Umbilical cord (tissue), 1 donor: ENCODE measurements at regions not wholly inside any gene's neighbourhood (a gene's known extent, or its start where the extent isn't known, plus 50 kb on each side); places are given as distances from the start of the nearest gene placed in this dataset.
A peak's percentile ranks its signal among the peaks of the same experiment; 100 is the strongest.

Experiments used
- DNase-seq: peaks from one replicate; pipeline ENCODE4 v3.0.0-alpha.2; 2015; ENCODE audit warnings: low spot score

DNA sequence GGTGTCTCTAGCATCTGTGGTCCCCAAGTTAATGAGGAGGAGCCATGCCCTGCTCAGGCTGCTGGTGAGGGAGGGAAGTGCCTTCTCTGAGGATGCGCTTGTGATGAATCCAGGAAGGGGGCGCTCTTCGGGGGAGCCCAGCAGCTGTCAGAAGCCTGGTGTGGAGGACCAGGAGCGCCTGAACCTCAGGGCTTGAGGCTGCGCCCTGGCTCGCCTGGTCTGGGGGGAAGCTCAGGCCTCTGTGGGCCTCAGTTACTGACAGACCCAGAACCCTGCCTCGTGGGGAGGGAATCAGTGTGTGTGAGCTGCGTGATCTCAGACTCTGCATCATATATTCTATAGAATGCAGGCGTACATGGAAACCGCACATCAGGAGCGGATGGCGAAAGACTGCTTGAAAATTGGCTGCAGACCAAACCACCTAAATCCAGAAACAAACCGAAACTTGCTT is 126.1 kb downstream of the SEC14L1 start:
- DNase-seq, result peak; percentile 62

DNA sequence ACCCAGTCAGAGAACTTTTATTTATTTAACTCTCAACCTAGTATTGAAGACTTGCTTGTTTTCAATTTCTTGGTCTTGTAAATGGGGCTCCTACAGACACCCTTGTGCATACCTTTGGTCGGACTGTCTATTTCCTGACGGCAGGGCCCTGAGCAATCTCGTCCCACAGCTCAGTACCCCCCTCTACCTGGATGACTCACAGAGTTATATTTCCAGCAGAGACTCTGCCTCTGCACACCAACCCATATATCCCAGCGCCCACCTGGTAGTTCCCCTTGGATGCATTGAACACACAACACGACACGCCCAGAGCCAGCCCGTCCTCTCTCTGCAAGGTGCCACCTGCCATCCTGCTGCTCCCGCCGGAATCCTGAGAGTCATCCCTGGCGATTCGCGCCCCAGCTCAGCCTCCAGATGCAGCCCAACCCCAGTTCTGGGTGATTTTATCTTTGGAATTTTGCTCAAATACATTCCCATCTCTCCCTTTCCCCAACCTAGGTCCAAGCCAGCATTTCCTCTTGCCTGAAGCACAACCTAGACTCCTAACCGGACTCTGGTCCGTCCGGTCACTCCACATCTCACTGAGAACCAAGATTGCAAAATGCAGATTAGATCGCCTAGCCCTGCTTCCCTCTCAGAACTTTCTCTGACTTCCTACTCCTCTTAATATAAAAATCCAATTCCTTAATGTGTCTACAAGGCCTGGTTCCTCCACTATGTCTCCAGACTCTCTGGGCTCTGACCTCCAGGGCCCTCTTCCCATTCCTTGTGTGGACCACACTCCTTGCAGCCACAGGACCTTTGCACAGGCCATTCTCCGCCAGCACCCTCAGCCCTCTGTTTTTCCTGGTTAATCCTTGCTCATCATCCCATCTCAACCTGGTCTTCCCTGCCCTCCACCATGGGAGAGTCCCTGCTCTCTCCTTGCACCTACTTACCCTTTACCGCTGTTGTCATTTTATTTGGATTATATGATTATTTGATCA is 129.2 kb downstream of the SEC14L1 start:
- no peak for DNase-seq

DNA sequence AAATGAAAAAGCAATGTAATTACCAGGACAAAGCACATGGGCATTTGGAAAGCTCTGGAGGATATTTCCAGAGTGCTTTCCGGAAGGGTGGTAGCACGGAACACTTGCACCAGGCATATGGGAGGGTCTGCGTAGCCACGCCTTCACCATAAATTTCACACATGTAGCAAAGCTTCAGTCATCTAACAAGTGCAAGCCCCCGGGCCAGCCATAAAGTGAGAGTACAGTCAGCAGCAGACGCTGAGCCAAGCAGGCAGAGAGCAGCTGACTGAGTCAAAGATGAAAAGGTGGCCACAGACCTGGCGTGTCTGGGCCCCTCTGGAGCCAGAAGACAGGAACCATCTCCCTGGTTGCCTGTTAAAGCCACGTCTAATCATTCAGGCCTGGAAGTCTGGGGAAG is 130.6 kb downstream of the SEC14L1 start:
- DNase-seq, result no peak

DNA sequence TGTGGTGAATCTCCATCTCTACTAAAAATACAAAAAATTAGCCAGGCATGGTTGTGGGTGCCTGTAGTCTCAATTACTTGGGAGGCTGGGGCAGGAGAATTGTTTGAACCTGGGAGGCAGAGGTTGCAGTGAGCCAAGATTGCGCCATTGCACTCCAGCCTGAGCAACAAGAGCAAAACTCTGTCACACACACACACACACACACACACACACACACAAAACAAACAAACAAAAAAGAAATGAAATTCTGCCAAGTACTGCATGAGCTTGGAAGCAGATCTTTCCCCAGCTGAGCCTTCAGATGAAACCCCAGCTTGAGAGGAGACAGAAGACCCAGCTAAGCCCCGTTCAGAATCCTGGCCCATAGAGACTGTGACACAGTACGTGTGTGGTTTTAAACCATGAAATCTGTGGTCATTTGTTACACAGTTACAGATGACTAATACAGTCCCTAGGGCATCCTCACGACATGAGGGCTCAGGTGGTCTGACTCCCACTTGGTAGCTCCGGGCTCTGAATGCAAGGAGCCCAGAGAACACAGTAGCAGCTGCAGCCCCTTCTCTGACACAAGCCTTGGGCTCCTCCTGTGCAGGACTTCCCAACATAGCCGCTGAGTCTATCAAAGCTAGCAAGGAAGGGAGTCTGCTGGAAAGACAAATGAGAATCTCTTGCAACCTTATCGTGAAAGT is 132.8 kb downstream of the SEC14L1 start:
- DNase-seq, result no peak

DNA sequence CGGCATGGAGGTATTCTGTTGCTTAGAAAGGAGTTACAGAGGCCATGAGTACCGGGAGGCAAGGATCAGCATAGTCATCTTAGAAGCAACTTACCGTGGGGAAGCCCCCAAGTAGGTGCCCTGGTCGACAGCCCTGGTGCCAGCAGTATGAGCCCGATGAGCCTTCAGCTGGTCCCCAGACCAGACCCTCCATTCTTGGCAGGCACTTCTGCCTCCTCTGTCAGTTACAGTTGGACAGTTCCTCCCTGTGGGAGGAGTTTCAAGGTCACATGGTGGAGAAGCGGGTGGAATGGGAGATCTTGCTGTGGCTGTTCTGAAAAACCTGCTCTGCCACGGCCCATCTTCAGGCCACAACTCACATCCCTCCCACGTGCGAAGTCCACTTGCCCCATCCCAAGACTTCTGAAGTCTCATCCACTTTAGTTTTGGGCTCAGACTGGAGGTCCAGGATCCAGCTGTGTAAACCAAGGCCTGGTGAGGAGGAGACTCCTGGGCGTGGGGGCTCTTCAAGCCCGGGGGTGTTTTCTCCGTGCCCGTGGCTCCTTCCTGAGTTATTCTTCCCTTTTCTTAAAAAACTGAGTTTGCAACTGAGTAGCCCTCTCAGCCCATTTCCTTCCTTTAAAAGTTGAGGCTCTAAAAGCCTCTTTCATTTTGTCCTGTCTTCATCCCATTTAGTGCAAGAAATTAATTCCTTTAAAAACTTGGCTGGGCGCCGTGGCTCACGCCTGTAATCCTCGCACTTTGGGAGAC is 133.5 kb downstream of the SEC14L1 start:
- DNase-seq, result no peak

DNA sequence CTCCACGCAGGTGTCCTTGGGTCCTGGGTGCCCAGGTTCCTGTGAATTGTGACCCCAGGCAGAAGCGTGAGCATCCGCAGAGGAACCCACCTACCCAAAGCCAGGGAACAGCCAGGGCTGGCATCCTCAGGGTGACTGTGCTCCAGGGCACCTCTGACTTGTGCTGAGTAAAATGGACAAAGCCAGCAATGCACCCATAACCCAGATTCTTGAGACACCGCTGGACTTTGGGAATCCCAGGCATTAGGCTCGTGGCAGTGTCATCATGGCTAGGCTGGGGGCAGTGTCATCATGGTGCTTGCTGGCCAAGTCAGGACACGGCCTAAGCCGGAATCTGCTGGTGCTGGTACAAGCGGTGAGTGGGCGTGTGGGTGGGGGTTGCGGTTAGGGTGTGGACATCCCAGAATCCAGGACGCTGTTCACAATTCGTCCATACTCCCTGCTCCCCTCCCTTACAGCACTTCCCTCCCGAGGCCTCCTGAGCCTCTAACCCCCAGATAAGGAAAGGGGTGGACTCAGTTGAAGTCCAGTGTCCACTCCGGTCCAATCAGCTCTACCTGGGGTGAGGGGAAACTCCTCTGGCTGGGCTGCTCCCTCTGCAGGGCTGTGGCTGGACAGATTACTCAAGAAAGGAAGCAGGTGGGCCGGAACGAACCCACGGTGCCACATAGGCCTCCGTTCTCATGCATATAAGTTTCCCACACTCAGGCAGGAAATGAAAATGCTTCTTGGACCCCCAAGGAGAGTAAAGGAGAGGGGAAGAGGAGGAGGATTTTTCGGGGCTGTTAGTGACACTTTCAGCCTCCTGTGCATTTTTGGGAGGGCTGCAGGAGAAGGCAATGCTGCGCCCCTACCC is 138.9 kb downstream of the SEC14L1 start:
- DNase-seq, result no peak

DNA sequence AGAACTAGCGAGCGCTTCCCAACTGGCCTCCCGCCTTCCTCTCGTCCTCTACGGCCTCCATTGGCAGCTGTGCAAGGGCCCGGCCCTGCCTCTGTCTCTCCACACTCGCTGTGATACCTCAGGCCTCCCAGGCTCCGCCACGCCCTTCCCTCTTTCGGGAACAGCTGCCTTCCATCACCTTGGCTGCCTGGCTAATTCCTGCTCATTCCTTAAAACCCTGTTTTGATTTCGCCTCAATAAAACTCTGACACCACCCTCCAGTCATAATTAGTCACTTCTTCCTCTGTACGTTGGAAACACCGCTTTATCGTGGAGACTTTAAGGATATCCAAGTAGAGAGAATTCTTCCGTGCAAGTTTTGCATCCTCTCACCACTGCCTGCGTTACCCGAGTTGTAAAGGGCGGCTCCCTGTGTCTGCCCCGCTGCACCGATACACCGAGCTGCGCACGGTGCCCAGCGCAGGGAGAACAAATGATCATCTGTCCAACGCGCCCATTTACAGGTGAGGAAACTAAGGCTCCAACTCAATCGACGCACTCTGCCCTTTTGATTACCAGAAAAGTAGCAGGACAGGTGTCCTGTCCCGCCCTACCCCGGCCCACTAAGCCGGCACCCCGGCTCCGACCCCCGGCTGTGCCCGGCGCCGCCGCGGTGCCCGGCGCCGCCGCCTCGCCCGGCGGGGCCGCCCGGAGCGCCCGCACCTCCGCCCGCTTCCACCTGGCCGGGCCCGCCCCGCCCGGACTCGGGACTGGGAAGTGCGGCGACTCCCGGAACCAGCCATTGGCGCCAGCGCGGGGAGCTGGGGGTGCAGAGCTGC is 139.7 kb downstream of the SEC14L1 start:
- peak; percentile 64 for DNase-seq

DNA sequence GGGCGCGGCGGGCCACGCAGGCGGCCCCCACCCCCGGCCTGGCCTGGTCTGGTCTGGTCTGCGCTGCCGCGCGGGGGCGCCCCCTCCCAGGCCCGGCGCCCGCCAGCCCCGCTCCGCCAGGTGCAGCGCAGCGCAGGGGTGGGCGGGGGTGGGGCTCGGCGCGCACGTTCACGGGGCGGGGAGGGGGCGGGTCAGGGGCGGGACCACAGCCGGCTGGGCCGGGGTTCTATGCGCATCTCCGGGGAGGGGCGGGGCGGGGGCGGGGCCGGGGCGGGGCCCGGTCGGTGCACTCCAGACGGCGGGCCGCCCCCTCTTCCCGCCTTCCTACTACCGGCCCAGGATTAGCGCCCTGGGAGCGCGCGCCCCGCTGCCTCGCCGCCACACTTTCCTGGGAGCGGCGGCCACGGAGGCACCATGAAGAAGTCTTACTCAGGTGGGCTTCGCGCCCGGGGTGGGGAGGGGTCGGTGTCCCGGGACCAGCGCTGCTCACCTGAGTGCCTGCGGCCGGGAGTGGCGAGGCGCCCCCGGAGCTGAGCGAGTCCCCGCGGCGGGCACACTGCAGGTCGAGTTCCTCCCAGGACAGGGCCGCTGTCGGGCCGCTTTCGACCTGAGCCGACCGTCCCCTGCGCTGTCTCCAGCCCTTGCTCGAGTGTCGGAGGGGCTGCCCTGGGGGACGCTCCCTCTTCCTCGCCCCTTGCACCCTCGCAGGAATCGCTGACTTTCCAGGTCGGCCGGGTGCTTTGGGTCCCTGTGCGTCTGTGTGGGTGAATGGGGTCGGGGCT is 140.5 kb downstream of the SEC14L1 start:
- no peak for DNase-seq

DNA sequence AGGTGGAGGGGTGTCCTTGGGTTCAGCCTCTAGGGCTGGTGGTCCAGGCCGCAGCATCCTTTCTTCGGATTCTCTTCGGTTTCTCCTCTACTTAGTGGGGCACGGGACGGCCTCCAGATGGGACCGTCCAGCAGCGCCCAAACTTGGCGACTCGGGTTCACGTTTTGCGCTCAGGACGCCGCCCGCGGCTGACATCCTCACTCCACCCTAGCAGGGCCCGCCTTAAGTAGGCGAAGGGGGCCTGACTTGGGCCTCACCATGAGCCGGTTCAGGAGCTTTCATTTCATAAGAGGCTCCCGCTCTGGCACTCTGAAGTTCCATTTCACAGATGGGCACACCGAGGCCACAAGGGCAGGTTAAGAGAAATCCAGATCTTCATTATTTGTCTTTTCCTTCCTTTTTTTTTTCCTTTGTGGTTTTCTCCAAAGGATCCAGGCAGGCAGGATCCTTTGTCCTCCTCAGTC is 141.2 kb downstream of the SEC14L1 start:
- no peak for DNase-seq

DNA sequence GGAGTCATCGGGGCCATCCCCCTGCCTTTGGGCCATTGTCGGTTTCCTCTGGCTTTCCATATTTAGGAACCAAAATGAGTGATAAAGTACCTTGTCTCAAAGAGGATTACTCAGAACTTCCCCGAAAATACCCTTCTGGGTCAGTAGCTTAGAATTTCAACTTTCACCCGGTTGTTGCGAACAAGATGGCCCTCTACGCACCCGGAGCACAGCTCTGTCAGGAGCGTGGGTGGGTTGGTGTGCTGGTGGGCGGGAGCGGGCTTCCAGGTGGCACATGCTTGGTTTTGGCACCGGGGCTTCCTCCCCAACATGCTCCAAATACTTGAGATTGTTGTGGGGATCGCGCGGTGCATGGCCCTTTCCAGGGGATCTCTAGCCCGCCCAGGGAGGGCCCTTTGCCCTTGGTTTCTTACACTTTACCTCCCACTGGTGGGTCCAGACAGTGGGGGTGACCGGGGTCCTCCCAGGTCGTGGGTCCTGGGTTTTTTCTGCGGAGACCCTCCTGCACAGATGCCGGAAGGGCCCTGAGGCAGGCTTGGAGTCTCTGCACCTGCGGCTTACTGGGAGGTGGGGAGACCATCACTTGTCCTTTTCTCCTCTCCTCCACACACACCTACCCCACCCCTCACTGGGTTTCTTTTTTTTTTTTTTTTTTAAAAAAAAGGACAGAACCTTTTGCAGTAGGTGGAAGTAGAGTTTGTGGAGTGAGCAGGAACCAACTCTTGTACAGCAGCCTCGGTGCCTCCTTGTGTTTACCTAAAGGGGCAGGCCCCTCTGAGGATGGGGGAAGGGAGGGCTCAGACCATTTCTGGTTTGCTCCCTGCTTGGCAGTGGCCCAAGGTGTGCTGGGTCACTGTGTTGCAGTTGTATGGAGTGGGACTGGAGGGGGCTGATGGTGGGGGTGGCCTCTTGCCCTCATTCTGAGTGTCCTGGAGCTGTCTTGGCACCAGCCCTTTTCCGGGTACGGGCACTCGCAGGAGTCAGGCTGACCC is 142.1 kb downstream of the SEC14L1 start:
- DNase-seq, result no peak

DNA sequence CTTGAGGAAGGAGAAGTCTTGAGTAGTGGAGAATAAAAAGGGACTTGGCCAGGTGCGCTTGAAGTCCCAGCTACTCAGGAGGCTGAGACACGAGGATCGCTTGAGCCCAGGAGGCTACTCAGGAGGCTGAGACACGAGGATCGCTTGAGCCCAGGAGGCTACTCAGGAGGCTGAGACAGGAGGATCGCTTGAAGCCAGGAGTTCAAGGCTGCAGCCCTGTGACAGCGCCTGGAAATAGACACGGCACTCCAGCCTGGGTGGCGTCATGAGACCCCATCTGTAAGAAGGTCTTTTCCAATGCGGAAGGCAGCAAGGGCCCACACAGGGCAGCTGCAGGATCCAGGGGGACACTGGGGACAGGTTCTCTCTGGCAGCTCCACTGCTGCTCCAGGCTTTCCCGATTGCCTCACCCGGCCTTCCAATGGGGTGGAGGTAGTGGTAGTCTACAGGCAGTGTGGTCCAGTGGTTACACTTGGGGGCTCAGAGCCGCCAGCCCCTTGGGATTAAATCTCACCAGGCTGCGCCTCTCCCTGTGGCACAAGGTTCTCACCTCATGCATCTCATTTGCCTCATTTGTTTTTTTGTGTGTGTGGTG is 143.4 kb downstream of the SEC14L1 start:
- no peak for DNase-seq

DNA sequence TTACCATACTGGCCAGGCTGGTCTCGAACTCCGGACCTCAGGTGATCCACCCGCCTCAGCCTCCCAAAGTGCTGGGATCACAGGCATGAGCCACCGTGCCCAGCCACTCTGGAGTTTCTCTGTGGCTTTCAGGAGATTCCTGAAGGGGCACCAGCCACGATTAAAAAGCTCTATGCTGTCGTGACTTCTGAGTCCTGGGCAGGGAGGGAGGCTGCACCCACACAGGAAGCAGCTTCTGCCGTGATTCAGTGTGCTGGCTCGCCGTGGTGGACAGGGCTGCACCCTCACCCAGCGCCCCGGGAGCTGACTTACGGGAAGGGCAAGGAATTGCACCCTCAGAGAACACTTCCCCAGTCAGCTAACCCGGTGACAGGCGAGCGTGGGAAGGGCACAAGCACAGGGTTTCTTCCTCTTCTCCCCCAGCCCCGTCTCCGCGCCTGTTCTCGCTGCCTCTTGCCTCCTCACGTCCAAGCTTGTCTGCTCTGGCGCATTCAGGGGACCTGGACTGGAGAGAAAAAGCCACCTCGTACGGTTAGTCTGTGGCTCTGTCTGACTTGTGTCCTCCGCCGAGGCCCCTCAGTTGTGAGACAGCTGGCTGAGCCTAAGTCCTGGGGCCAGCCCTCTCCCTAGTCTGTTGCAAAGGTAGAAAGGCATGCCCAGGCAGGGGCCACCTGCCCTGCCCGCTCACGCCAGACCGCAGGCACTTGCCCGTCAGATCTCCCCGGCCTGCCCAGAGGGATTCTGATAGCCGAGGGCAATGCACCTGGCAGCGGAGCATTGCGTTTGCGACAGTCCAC is 145.0 kb downstream of the SEC14L1 start:
- peak; percentile 52 for DNase-seq

DNA sequence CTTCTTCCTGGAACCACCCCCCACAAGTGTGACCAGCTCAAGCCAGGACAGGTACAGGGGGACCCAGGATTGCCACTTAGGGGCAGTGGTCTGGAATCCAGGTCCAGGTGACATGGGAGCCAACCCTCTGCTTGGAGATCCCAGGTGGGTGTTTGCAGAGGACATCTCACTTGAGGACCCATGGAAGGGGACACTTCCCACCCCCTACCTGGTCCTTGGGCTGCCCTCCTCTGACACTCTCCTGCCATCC is 145.5 kb downstream of the SEC14L1 start:
- no peak for DNase-seq

DNA sequence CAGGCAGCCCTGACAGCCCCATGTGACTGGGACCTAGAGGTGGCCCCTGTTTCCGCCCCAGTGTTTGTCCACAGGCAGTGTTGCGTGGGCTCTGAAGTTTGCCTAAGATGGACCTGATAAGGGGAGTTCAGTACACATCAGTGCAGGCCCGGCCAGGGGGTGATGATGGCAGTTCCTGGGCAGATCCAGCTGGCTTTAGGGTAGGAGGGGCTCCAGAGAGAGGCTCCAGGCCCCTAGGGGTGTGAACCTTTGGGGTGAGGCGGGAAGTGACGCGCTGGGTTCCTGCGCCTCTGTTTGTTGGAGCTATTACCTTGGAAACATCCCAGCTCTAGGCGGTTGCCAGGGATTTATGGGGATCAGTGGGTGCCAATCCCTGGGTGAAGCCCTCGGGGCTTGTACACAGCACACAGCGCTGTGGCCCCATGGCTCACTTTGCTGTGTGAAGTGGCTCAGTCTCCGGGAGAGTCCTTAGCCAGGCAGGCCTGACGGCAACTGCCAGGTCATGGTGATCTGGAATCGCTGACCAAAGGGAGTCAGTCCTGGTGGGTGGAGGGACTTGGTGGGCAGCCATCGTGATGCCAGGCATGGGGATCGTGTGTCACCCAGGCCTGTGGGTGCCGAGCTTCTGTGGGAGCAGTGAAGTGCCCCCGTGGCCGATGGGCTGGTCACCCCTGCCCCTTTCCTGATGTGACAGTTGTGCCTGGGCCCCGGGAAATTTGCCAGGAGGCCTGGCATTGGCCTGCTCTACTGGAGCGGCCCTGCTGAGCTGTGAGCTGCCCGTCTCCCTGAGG is 146.1 kb downstream of the SEC14L1 start:
- DNase-seq, result peak; percentile 72

DNA sequence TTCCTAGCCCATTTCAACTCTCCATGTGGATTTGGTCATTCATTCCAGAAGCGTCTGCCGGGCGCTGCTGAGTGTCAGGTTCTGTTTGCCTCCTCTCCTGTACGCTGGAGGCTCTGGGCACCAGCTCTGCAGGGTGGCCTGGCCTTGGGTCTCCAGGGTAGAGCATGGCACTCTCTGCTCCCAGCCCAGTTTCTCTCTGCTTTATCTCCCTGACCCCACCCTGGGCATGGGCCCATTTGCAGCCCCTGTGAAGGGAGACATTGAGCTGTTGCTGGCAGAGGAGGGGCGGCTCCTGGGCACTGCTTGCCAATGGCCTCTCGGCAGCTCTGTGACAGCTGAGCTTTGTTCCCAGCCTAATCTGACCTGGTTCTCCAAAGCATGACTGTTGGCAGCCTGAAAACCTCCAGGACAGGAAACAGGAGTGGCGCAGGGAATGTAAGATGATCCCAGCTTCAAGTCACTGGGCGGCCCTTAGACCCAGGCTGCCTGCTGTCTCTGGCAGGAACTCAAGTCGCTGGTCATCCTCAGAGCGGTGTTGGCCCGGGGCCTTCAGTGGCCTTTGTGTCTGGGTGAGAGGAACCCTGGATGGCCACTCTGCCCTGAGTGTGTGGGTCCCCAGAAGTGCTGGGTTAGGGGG is 146.8 kb downstream of the SEC14L1 start:
- peak; percentile 91 for DNase-seq

DNA sequence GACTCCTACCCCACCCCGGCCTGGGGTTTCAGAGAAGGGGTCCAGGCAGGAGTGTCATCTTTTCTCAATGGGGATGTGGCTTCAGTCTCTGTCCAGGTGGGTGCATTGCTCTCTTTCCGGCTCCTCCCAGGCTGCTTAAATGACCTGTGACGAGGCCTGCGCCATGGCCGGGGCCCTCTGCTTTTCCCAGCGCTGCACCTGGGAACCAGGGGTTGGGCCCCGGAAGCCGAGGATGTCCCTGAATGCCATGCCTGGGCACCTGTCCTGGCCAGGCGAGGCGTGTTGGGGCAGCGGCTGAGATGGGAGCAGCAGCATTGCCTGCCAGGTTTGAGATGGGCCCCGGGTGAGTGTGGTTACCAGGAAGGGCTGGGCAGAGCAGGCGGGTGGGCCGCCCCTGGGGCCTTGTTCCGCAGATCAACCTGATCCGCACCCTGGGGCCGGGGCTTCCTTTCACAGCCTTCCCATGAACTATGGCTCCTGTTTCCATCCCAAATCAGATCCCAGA is 147.4 kb downstream of the SEC14L1 start:
- DNase-seq, result no peak
